Transverse colon (tissue), 4 donors: ENCODE measurements at regions not wholly inside any gene's neighbourhood (a gene's known extent, or its start where the extent isn't known, plus 50 kb on each side); places are given as distances from the start of the nearest gene placed in this dataset.

Experiments used
- EP300 ChIP-seq: sonication (generic); formaldehyde crosslinking; IDR thresholded peaks from one replicate; pipeline ENCODE4 v1.6.1; 2017; ENCODE audit warnings: antibody characterized with exemption, low read depth
- POLR2A ChIP-seq: fragments of 450-650 bp; IDR thresholded peaks from one replicate; pipeline ENCODE4 v1.6.1; 2016; ENCODE audit warnings: antibody characterized with exemption, mild to moderate bottlenecking, moderate library complexity
- POLR2AphosphoS5 ChIP-seq, 3 donors: sonication (generic); formaldehyde crosslinking; IDR thresholded peaks; one replicate each; pipeline ENCODE4 v1.6.1; 2016; ENCODE audit warnings: antibody characterized with exemption in 3 of 3
- TF ChIP-seq, protein P1 (sequence below), 5 experiments: fragments of 200-600 bp in 3 of 5; fragments of 450-650 bp in 2 of 5; sonication (generic) in 3 of 5; IDR thresholded peaks; 1 replicate in 2 of 5; 2 replicates in 3 of 5; pipeline ENCODE4 v1.5.1; 2016 to 2017; ENCODE audit warnings: antibody characterized with exemption in 5 of 5, inconsistent platforms in 3 of 5, mild to moderate bottlenecking in 2 of 5, moderate library complexity in 1 of 5

DNA sequence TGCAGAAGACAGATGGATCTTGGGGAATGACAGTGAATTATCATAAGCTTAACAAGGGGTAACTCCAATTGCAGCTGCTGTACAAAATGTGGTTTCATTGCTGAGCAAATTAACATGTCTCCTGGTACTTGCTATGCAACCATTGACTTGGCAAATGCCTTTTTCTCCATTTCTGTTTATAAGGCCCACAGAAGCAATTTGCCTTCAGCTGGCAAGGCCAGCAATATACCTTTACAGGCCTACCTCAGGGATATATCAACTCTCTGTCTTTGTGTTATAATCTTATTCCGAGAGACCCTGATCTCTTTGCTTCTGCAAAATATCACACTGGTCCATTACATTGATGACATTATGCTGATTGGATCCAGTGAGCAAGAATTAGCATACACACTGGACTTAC, 52.7 kb upstream of the KIAA0040 start:
- TF ChIP-seq, protein P1, sequence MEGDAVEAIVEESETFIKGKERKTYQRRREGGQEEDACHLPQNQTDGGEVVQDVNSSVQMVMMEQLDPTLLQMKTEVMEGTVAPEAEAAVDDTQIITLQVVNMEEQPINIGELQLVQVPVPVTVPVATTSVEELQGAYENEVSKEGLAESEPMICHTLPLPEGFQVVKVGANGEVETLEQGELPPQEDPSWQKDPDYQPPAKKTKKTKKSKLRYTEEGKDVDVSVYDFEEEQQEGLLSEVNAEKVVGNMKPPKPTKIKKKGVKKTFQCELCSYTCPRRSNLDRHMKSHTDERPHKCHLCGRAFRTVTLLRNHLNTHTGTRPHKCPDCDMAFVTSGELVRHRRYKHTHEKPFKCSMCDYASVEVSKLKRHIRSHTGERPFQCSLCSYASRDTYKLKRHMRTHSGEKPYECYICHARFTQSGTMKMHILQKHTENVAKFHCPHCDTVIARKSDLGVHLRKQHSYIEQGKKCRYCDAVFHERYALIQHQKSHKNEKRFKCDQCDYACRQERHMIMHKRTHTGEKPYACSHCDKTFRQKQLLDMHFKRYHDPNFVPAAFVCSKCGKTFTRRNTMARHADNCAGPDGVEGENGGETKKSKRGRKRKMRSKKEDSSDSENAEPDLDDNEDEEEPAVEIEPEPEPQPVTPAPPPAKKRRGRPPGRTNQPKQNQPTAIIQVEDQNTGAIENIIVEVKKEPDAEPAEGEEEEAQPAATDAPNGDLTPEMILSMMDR (IDR thresholded peaks at IDR 0.05) = no peak
- TF ChIP-seq POLR2AphosphoS5 (IDR thresholded peaks at IDR 0.05) (no peak), POLR2A (no peak), EP300 (no peak)
